SK-N-SH treated with all-trans-retinoic acid at 6 μM for 48 hours (cell line): ENCODE measurements at regions not wholly inside any gene's neighbourhood (a gene's known extent, or its start where the extent isn't known, plus 50 kb on each side); places are given as distances from the start of the nearest gene placed in this dataset.

Source experiments
- BACH2 ChIP-seq: fragments of 250-450 bp; sonication (Bioruptor Pico); IDR thresholded peaks from 2 replicates; pipeline ENCODE4 v1.9.0; 2021; ENCODE audit warnings: mild to moderate bottlenecking, borderline replicate concordance
- CSDC2 ChIP-seq: fragments of 250-450 bp; sonication (Bioruptor Pico); IDR thresholded peaks from 2 replicates; pipeline ENCODE4 v1.5.0; 2020; ENCODE audit warnings: mild to moderate bottlenecking, moderate library complexity
- GLIS3 ChIP-seq: fragments of 250-450 bp; sonication (Bioruptor Pico); IDR thresholded peaks from 2 replicates; pipeline ENCODE4 v1.5.0; 2020; ENCODE audit warnings: mild to moderate bottlenecking, moderate library complexity
- RARB ChIP-seq: fragments of 250-450 bp; sonication (Bioruptor Pico); IDR thresholded peaks from 2 replicates; pipeline ENCODE4 v1.8.0; 2021; ENCODE audit warnings: mild to moderate bottlenecking, moderate library complexity
- ZNF565 ChIP-seq: fragments of 450-650 bp; formaldehyde crosslinking; conservative IDR thresholded peaks from 2 replicates; pipeline ENCODE4 v1.5.0; 2020; ENCODE audit warnings: low read depth, mild to moderate bottlenecking, moderate library complexity
- TF ChIP-seq, protein P1 (sequence below): fragments of 250-450 bp; sonication (Bioruptor Pico); IDR thresholded peaks from 2 replicates; pipeline ENCODE4 v1.8.0; 2020; ENCODE audit warnings: mild to moderate bottlenecking, moderate library complexity, borderline replicate concordance

GRCh38 chr21:17257784-17258183 is 255.1 kb upstream of the CXADR start:
- no peak for TF ChIP-seq ZNF565 (CRISPR knock-in tag)
- TF ChIP-seq RARB (CRISPR knock-in tag), result no peak
- TF ChIP-seq CSDC2 (CRISPR knock-in tag), result no peak
- no peak for TF ChIP-seq GLIS3 (CRISPR knock-in tag)
- no peak for TF ChIP-seq BACH2 (CRISPR knock-in tag)
- TF ChIP-seq, protein P1, sequence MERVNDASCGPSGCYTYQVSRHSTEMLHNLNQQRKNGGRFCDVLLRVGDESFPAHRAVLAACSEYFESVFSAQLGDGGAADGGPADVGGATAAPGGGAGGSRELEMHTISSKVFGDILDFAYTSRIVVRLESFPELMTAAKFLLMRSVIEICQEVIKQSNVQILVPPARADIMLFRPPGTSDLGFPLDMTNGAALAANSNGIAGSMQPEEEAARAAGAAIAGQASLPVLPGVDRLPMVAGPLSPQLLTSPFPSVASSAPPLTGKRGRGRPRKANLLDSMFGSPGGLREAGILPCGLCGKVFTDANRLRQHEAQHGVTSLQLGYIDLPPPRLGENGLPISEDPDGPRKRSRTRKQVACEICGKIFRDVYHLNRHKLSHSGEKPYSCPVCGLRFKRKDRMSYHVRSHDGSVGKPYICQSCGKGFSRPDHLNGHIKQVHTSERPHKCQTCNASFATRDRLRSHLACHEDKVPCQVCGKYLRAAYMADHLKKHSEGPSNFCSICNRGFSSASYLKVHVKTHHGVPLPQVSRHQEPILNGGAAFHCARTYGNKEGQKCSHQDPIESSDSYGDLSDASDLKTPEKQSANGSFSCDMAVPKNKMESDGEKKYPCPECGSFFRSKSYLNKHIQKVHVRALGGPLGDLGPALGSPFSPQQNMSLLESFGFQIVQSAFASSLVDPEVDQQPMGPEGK (CRISPR knock-in tag), result no peak
